ENCODE measurements at regions not wholly inside any gene's neighbourhood (a gene's known extent, or its start where the extent isn't known, plus 50 kb on each side); places are given as distances from the start of the nearest gene placed in this dataset.

GRCh38 chr14:98192946-98193345, 1079.1 kb downstream of the BCL11B start:
- TF ChIP-seq POLR2A (IDR thresholded peaks at IDR 0.05; ENCODE audit: low read length) (no peak), GATA1 (IDR thresholded peaks at IDR 0.05; ENCODE audit: low read depth, low read length) (no peak)

Measured in erythroblast (primary cell).